Adrenal gland (tissue), 5 donors: ENCODE measurements at regions not wholly inside any gene's neighbourhood (a gene's known extent, or its start where the extent isn't known, plus 50 kb on each side); places are given as distances from the start of the nearest gene placed in this dataset.

Source experiments
- POLR2A ChIP-seq, 2 donors: fragments of 450-650 bp; IDR thresholded peaks; one replicate each; pipeline ENCODE4 v1.6.1; 2017; ENCODE audit warnings: antibody characterized with exemption in 2 of 2, mild to moderate bottlenecking in 2 of 2, moderate library complexity in 1 of 2
- TF ChIP-seq, protein P1 (sequence below), 6 experiments: fragments of 450-650 bp in 4 of 6; fragments of 200-600 bp in 2 of 6; sonication (generic) in 1 of 6; IDR thresholded peaks; 1 replicate in 5 of 6; 2 replicates in 1 of 6; pipeline versions ENCODE4 v1.5.1 to v1.8.0; 2016 to 2021; ENCODE audit warnings: antibody characterized with exemption in 6 of 6, mild to moderate bottlenecking in 2 of 6, moderate library complexity in 1 of 6
- donor health status: DM: no; HTN: no; CAD: no.

DNA sequence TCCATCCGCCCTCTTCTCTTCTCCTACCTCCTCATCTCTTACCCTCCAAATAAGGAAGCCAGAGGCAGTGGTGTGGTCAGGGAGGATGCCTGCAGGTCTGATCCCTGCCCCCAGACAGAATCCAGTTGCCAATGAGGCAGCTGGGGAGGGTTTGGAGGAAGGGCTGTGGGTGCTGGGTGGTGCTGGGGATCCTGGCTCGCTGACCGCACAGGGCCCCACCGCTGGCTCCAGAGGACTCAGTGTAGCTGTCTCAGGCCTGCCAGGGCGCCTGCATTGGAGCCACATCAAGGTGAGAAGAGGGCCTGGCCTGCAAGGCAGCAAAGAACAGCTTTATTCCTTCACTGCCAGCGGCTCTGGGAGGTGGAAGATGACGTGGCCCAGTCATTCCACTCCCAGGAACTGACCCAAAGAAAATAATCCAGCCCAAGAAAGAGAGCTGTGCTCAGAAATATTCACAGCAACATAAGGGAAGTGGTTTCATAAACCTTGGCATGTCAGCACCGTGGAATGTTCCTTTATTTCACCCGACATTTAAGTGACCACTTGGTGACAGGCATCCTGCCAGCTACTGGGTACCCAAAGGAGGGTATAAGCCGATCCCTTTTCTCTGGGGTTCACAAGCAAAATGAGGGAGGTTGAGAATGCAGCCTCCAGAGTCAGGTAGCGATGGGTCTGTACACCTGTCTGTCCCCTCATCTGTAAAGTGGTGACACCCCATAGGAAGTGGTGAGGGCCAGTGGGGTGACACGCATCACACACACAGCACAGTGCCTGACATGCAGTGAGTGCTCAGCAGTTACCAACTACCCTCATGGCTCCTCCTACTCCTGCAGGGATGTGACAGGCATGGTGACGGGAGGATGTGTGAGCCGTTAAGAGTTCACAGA is 125.1 kb downstream of the SNX5 start:
- TF ChIP-seq, protein P1, sequence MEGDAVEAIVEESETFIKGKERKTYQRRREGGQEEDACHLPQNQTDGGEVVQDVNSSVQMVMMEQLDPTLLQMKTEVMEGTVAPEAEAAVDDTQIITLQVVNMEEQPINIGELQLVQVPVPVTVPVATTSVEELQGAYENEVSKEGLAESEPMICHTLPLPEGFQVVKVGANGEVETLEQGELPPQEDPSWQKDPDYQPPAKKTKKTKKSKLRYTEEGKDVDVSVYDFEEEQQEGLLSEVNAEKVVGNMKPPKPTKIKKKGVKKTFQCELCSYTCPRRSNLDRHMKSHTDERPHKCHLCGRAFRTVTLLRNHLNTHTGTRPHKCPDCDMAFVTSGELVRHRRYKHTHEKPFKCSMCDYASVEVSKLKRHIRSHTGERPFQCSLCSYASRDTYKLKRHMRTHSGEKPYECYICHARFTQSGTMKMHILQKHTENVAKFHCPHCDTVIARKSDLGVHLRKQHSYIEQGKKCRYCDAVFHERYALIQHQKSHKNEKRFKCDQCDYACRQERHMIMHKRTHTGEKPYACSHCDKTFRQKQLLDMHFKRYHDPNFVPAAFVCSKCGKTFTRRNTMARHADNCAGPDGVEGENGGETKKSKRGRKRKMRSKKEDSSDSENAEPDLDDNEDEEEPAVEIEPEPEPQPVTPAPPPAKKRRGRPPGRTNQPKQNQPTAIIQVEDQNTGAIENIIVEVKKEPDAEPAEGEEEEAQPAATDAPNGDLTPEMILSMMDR (IDR thresholded peaks at IDR 0.05), result no peak
- no peak for TF ChIP-seq POLR2A (IDR thresholded peaks at IDR 0.05)
